ENCODE measurements at regions not wholly inside any gene's neighbourhood (a gene's known extent, or its start where the extent isn't known, plus 50 kb on each side); places are given as distances from the start of the nearest gene placed in this dataset.

- intact Hi-C loops (cut with DNase I, micrococcal nuclease), result no loop called here
- Histone ChIP-seq H3K4me1 (ENCODE audit: low read depth) (no peaks in the 10 kb centered on the region), H3K9me3 (no peaks in the 10 kb centered on the region), H3K36me3 (ENCODE audit: low read depth) (no peaks in the 10 kb centered on the region), H3K4me3 (no peak overlapping the region)
- DNase-seq (no peak), ATAC-seq (no peak)
- TF ChIP-seq CTCF (IDR thresholded peaks at IDR 0.05), result no peak
Measured at GRCh38 chr10:9688711-9689110, 1329.0 kb upstream of the CELF2 start.

GRCh38 chr10:9707216-9707615 is 1310.5 kb upstream of the CELF2 start:
- intact Hi-C loops (cut with DNase I, micrococcal nuclease), result no loop called here
- Histone ChIP-seq H3K36me3 (ENCODE audit: low read depth) (no peaks in the 10 kb centered on the region), H3K4me3 (no peak overlapping the region), H3K9me3 (peaks cover 2% of the 10 kb centered on the region), H3K4me1 (ENCODE audit: low read depth) (no peaks in the 10 kb centered on the region)
- DNase-seq, result no peak
- no peak for TF ChIP-seq CTCF (IDR thresholded peaks at IDR 0.05)
- no peak for ATAC-seq

GRCh38 chr10:9709849-9710248 is 1307.8 kb upstream of the CELF2 start:
- ATAC-seq (no peak), DNase-seq (no peak)
- Histone ChIP-seq H3K36me3 (ENCODE audit: low read depth) (no peaks in the 10 kb centered on the region), H3K4me3 (no peak overlapping the region), H3K4me1 (ENCODE audit: low read depth) (no peaks in the 10 kb centered on the region), H3K9me3 (peaks cover 15% of the 10 kb centered on the region)
- TF ChIP-seq CTCF (IDR thresholded peaks at IDR 0.05), result no peak
- intact Hi-C loops (cut with DNase I, micrococcal nuclease), result no loop called here

GRCh38 chr10:9712393-9712792 is 1305.3 kb upstream of the CELF2 start:
- peaks cover 24% of the 10 kb centered on the region for H3K9me3 ChIP-seq
- TF ChIP-seq CTCF (IDR thresholded peaks at IDR 0.05), result no peak
- H3K36me3 ChIP-seq (ENCODE audit: low read depth), result no peaks in the 10 kb centered on the region
- no peak for DNase-seq
- H3K4me1 ChIP-seq (ENCODE audit: low read depth), result no peaks in the 10 kb centered on the region
- ATAC-seq, result no peak
- H3K4me3 ChIP-seq, result no peak overlapping the region
- intact Hi-C loops (cut with DNase I, micrococcal nuclease), result no loop called here

GRCh38 chr10:9719246-9719645 is 1298.4 kb upstream of the CELF2 start:
- no peak for DNase-seq
- intact Hi-C loops (cut with DNase I, micrococcal nuclease), result no loop called here
- ATAC-seq, result no peak
- no peaks in the 10 kb centered on the region for H3K4me1 ChIP-seq (ENCODE audit: low read depth)
- no peaks in the 10 kb centered on the region for H3K36me3 ChIP-seq (ENCODE audit: low read depth)
- no peak for TF ChIP-seq CTCF (IDR thresholded peaks at IDR 0.05)
- no peak overlapping the region for H3K4me3 ChIP-seq
- peaks cover 14% of the 10 kb centered on the region for H3K9me3 ChIP-seq

- H3K4me3 ChIP-seq, result no peak overlapping the region
- ATAC-seq (no peak), DNase-seq (no peak)
- intact Hi-C loops (cut with DNase I, micrococcal nuclease), result no loop called here
- H3K9me3 ChIP-seq, result no peaks in the 10 kb centered on the region
- no peaks in the 10 kb centered on the region for H3K4me1 ChIP-seq (ENCODE audit: low read depth)
- no peaks in the 10 kb centered on the region for H3K36me3 ChIP-seq (ENCODE audit: low read depth)
- TF ChIP-seq CTCF (IDR thresholded peaks at IDR 0.05), result no peak
Measured at GRCh38 chr10:9733766-9734165, 1283.9 kb upstream of the CELF2 start.

Data from mucosa of descending colon (tissue), 3 donors.